GM18505 (cell line): ENCODE measurements at regions not wholly inside any gene's neighbourhood (a gene's known extent, or its start where the extent isn't known, plus 50 kb on each side); places are given as distances from the start of the nearest gene placed in this dataset.
A peak's percentile ranks its signal among the peaks of the same experiment; 100 is the strongest.
"Not testable (repeated sequence)": the region's sequence is repeated elsewhere in the genome, so short reads cannot be mapped to it uniquely, and the experiment has no call there.

ENCODE experiments used
- ATAC-seq: cut with Tn5 transposase; IDR thresholded peaks from one replicate; pipeline ENCODE4 v1.9.1; 2021; ENCODE audit not compliant: unreplicated experiment
- POLR2A ChIP-seq: IDR thresholded peaks from 4 replicates; pipeline ENCODE4 v1.6.1; 2011; ENCODE audit warnings: borderline replicate concordance; ENCODE audit not compliant: insufficient read depth, insufficient read length; ENCODE audit errors: extremely low read depth

GRCh38 chr4:171441300-171441941 lies 371.8 kb upstream of the GALNTL6 start:
- no peak for TF ChIP-seq POLR2A
- no peak for ATAC-seq

GRCh38 chr4:171433674-171434073 lies 379.5 kb upstream of the GALNTL6 start:
- ATAC-seq: no peak

GRCh38 chr4:171432536-171432935 lies 380.7 kb upstream of the GALNTL6 start:
- ATAC-seq: no peak
- no peak for TF ChIP-seq POLR2A

More at GRCh38 chr4:171433674-171434073, 379.5 kb upstream of the GALNTL6 start:
- TF ChIP-seq POLR2A: no peak

GRCh38 chr4:171430495-171430894 lies 382.7 kb upstream of the GALNTL6 start:
- ATAC-seq: peak; percentile 58
- TF ChIP-seq POLR2A: no peak

GRCh38 chr4:171397175-171397574 lies 416.0 kb upstream of the GALNTL6 start:
- no peak for TF ChIP-seq POLR2A
- no peak for ATAC-seq

GRCh38 chr4:171390626-171391025 lies 422.6 kb upstream of the GALNTL6 start:
- ATAC-seq: no peak
- TF ChIP-seq POLR2A: no peak

- ATAC-seq: no peak
- no peak for TF ChIP-seq POLR2A
These were observed 434.9 kb upstream of the GALNTL6 start for GRCh38 chr4:171378323-171378722.

GRCh38 chr4:171376724-171377123 lies 436.5 kb upstream of the GALNTL6 start:
- no peak for ATAC-seq
- no peak for TF ChIP-seq POLR2A

- TF ChIP-seq POLR2A: no peak
- ATAC-seq: no peak
These were observed 459.7 kb upstream of the GALNTL6 start for GRCh38 chr4:171353535-171353934.

GRCh38 chr4:171348090-171348489 lies 465.1 kb upstream of the GALNTL6 start:
- no peak for ATAC-seq
- TF ChIP-seq POLR2A: no peak

GRCh38 chr4:171342646-171343045 lies 470.6 kb upstream of the GALNTL6 start:
- TF ChIP-seq POLR2A: no peak
- no peak for ATAC-seq

GRCh38 chr4:171340258-171340657 lies 472.9 kb upstream of the GALNTL6 start:
- TF ChIP-seq POLR2A: no peak

GRCh38 chr4:171334549-171334948 lies 478.7 kb upstream of the GALNTL6 start:
- ATAC-seq: peak; percentile 91
- TF ChIP-seq POLR2A: no peak

More at GRCh38 chr4:171340258-171340657, 472.9 kb upstream of the GALNTL6 start:
- ATAC-seq: no peak

GRCh38 chr4:171308661-171309060 lies 504.5 kb upstream of the GALNTL6 start:
- TF ChIP-seq POLR2A: no peak
- ATAC-seq: no peak

- not testable (repeated sequence) for ATAC-seq
These were observed 515.0 kb upstream of the GALNTL6 start for GRCh38 chr4:171298048-171298718.
